Psoas muscle (tissue), 7 donors: ENCODE measurements at regions not wholly inside any gene's neighbourhood (a gene's known extent, or its start where the extent isn't known, plus 50 kb on each side); places are given as distances from the start of the nearest gene placed in this dataset.

Experiments used
- ATAC-seq, 4 donors: fragments of 200-7000 bp; cut with Tn5 transposase; one replicate each; pipeline ENCODE4 v1.9.1; 2020; ENCODE audit warnings: moderate library complexity in 3 of 4, mild to moderate bottlenecking in 2 of 4
- DNase-seq, 2 donors: peaks; one replicate each; pipeline ENCODE4 v3.0.0-alpha.2; 2020
- H3K27ac ChIP-seq: fragments of 200-600 bp; one replicate; pipeline ENCODE4 v1.8.0; 2022
- H3K27me3 ChIP-seq, 3 donors: fragments of 200-600 bp in 1 of 3; one replicate each; pipeline versions ENCODE4 v1.6.1 to v1.8.0; 2013 to 2022; ENCODE audit warnings: low read length in 2 of 3, mild to moderate bottlenecking in 2 of 3, moderate library complexity in 1 of 3; ENCODE audit not compliant: insufficient read depth in 3 of 3
- H3K36me3 ChIP-seq, 2 donors: fragments of 200-600 bp in 1 of 2; one replicate each; pipeline versions ENCODE4 v1.6.1 to v1.8.0; 2013 to 2022; ENCODE audit warnings: low read depth in 1 of 2, mild to moderate bottlenecking in 1 of 2, moderate library complexity in 1 of 2; ENCODE audit not compliant: insufficient read depth in 1 of 2
- H3K4me1 ChIP-seq: fragments of 200-600 bp; one replicate; pipeline ENCODE4 v1.8.0; 2022
- H3K4me3 ChIP-seq: fragments of 200-600 bp; one replicate; pipeline ENCODE4 v1.8.0; 2022; ENCODE audit warnings: mild to moderate bottlenecking
- H3K9me3 ChIP-seq: fragments of 200-600 bp; one replicate; pipeline ENCODE4 v1.8.0; 2022
- WGBS, 3 donors: extraction: QIAGEN DNeasy Blood & Tissue Kit; methylation state at CpG; one replicate each; pipeline versions ENCODE4 v1.1.6 to v1.1.7; 2013; 5-methylcytosine and 5-hydroxymethylcytosine counted together
- intact Hi-C, 2 donors: fragments of 100-400 bp; cut with DNase I; formaldehyde crosslinking; loops; one replicate each; pipeline versions ENCODE4 v1.11.0 to v1.14.2; 2022
- TF ChIP-seq, protein P1 (sequence below): fragments of 200-600 bp; IDR thresholded peaks from one replicate; pipeline ENCODE4 v1.8.0; 2022; ENCODE audit warnings: antibody characterized with exemption
- donor health status: healthy with polysubstance abuse.
- donor health status: DM: no; HTN: no; CAD: no; lungs with moderate emphysema.
- donor health status: Bipolar disorder and iron deficiency.
- donor health status: healthy.
- donor health status: DM: yes; HTN: yes; CAD: no.
- donor health status: DM: no; HTN: no; CAD: no.
- donor health status: DM: yes; HTN: yes; CAD: no.

DNA sequence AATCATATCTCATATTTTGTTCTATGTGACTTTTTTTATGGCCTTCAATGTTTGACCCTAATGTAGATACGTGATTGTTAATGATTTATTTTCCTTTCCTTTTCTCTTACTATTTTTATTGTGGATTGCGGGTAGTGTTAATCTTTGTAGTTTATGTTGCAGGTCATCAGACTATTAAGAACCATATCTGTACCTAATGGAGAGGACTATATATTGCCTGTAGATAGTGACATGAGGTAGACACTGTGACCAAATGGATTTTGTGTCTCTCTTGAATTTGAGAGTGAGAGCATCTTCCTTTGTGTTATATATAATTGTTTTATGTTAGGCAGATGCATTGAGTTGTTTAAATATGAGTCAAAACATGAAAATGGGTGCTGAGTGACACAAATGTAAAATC is 543.4 kb upstream of the MGAT4C start:
- WGBS, 3 donors = 78 to 81% (median 79%) methylated on average over 2 of the region's 2 CpGs

GRCh38 chr12:86796550-86796949 is 540.4 kb upstream of the MGAT4C start:
- TF ChIP-seq, protein P1, sequence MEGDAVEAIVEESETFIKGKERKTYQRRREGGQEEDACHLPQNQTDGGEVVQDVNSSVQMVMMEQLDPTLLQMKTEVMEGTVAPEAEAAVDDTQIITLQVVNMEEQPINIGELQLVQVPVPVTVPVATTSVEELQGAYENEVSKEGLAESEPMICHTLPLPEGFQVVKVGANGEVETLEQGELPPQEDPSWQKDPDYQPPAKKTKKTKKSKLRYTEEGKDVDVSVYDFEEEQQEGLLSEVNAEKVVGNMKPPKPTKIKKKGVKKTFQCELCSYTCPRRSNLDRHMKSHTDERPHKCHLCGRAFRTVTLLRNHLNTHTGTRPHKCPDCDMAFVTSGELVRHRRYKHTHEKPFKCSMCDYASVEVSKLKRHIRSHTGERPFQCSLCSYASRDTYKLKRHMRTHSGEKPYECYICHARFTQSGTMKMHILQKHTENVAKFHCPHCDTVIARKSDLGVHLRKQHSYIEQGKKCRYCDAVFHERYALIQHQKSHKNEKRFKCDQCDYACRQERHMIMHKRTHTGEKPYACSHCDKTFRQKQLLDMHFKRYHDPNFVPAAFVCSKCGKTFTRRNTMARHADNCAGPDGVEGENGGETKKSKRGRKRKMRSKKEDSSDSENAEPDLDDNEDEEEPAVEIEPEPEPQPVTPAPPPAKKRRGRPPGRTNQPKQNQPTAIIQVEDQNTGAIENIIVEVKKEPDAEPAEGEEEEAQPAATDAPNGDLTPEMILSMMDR = no peak

More for the DNA sequence above, 543.4 kb upstream of the MGAT4C start:
- no peaks in the 10 kb centered on the region for H3K27me3 ChIP-seq
- no peaks in the 10 kb centered on the region for H3K9me3 ChIP-seq
- H3K36me3 ChIP-seq = no peaks in the 10 kb centered on the region
- no peak for ATAC-seq
- no peaks in the 10 kb centered on the region for H3K4me1 ChIP-seq
- intact Hi-C loops = no loop called here
- DNase-seq = no peak
- no peak overlapping the region for H3K27ac ChIP-seq
- no peak overlapping the region for H3K4me3 ChIP-seq
- TF ChIP-seq, protein P1 = no peak

DNA sequence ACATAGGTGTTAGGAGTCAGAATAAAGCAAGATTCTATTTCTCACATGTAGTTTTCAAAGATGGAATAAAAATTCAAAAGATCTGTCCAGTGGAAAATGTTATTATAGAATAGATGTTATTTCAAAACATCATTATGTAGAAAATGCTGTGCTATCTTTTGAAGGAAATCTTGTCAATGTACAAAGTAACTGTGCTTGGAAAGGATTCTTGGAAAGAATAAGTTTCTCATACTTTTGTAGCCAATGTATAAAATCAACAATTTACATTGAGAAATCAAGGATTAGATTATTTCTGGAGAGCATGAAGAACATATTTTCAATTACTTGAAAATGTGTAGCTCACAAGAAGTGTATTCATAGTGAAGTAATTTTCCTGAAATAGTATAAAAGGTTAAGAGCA is 532.5 kb upstream of the MGAT4C start:
- DNase-seq (no peak), ATAC-seq (no peak)
- no peaks in the 10 kb centered on the region for H3K9me3 ChIP-seq
- intact Hi-C loops = no loop called here
- H3K36me3 ChIP-seq = no peaks in the 10 kb centered on the region
- H3K4me1 ChIP-seq = no peaks in the 10 kb centered on the region
- no peak overlapping the region for H3K4me3 ChIP-seq
- TF ChIP-seq, protein P1 = no peak
- H3K27me3 ChIP-seq = no peaks in the 10 kb centered on the region
- no peak overlapping the region for H3K27ac ChIP-seq

More at GRCh38 chr12:86796550-86796949, 540.4 kb upstream of the MGAT4C start:
- DNase-seq (no peak), ATAC-seq (no peak)
- Histone ChIP-seq H3K27me3 (no peaks in the 10 kb centered on the region), H3K4me1 (no peaks in the 10 kb centered on the region), H3K27ac (no peak overlapping the region), H3K9me3 (no peaks in the 10 kb centered on the region), H3K36me3 (no peaks in the 10 kb centered on the region), H3K4me3 (no peak overlapping the region)
- 91 to 95% (median 95%) methylated on average over 1 of the region's 1 CpG for WGBS, 3 donors
- intact Hi-C loops = no loop called here

GRCh38 chr12:86787419-86787818 is 531.2 kb upstream of the MGAT4C start:
- intact Hi-C loops = no loop called here
- no peak overlapping the region for H3K27ac ChIP-seq
- H3K4me3 ChIP-seq = no peak overlapping the region
- H3K27me3 ChIP-seq = no peaks in the 10 kb centered on the region
- H3K9me3 ChIP-seq = no peaks in the 10 kb centered on the region
- H3K4me1 ChIP-seq = no peaks in the 10 kb centered on the region
- TF ChIP-seq, protein P1 = no peak
- DNase-seq (no peak), ATAC-seq (no peak)
- H3K36me3 ChIP-seq = no peaks in the 10 kb centered on the region

DNA sequence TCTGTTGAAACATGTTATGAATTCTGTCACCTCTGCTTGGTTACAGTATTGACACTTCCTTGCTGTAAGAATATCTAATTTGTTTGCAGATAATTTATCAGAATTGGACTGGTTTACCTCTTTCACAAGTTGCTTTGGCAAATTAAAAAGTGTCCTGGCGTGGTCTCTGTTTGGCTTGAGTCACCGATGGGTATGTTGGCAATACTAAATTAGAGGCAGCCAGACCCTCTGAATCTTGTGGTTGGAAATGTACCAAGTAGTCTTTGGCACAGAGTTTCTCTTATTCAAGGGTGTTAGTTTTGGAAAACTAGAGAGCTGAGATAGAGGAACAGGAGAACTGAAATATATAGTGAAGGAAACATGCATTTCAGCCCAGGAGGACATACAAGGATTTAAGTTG is 521.1 kb upstream of the MGAT4C start:
- TF ChIP-seq, protein P1 = no peak
- no peak for ATAC-seq
- no peaks in the 10 kb centered on the region for H3K4me1 ChIP-seq
- intact Hi-C loops = no loop called here
- H3K27me3 ChIP-seq = no peaks in the 10 kb centered on the region
- no peaks in the 10 kb centered on the region for H3K9me3 ChIP-seq
- no peak overlapping the region for H3K27ac ChIP-seq
- 33 to 60% (median 36%) methylated on average over 2 of the region's 2 CpGs for WGBS, 3 donors
- DNase-seq = no peak
- no peaks in the 10 kb centered on the region for H3K36me3 ChIP-seq
- no peak overlapping the region for H3K4me3 ChIP-seq
